Heart left ventricle (tissue), 16 donors: ENCODE measurements at regions not wholly inside any gene's neighbourhood (a gene's known extent, or its start where the extent isn't known, plus 50 kb on each side); places are given as distances from the start of the nearest gene placed in this dataset.

Experiments
- ATAC-seq, 4 donors: fragments of 200-7000 bp; cut with Tn5 transposase; one replicate each; pipeline ENCODE4 v1.9.1; 2020 to 2022; ENCODE audit warnings: moderate library complexity in 4 of 4, mild to moderate bottlenecking in 3 of 4, moderate number of reproducible peaks in 1 of 4
- DNase-seq, 5 donors: peaks; one replicate each; pipeline ENCODE4 v3.0.0-alpha.2; 2020
- H3K27ac ChIP-seq, 12 donors: fragments of 200-600 bp; sonication (generic) in 4 of 12; one replicate each; pipeline versions ENCODE4 v1.5.0 to v1.8.0; 2016 to 2022; ENCODE audit warnings: mild to moderate bottlenecking in 2 of 12
- H3K27me3 ChIP-seq, 9 donors: fragments of 200-600 bp; sonication (generic) in 2 of 9; one replicate each; pipeline versions ENCODE4 v1.5.1 to v1.8.0; 2016 to 2022; ENCODE audit warnings: mild to moderate bottlenecking in 3 of 9
- H3K36me3 ChIP-seq, 9 donors: fragments of 200-600 bp; sonication (generic) in 2 of 9; one replicate each; pipeline versions ENCODE4 v1.5.0 to v1.8.0; 2018 to 2022; ENCODE audit warnings: mild to moderate bottlenecking in 2 of 9
- H3K4me1 ChIP-seq, 12 donors: fragments of 200-600 bp; sonication (generic) in 4 of 12; one replicate each; pipeline versions ENCODE4 v1.5.0 to v1.8.0; 2016 to 2022; ENCODE audit warnings: mild to moderate bottlenecking in 3 of 12
- H3K4me3 ChIP-seq, 12 donors: fragments of 200-600 bp; sonication (generic) in 4 of 12; one replicate each; pipeline versions ENCODE4 v1.5.0 to v1.8.0; 2017 to 2022; ENCODE audit warnings: mild to moderate bottlenecking in 9 of 12, moderate library complexity in 4 of 12
- H3K9me3 ChIP-seq, 12 donors: fragments of 200-600 bp; sonication (generic) in 4 of 12; one replicate each; pipeline versions ENCODE4 v1.5.0 to v1.8.0; 2016 to 2022; ENCODE audit warnings: mild to moderate bottlenecking in 1 of 12
- CTCF ChIP-seq, 12 donors: fragments of 200-600 bp; sonication (generic) in 4 of 12; IDR thresholded peaks; one replicate each; pipeline versions ENCODE4 v1.5.0 to v1.8.0; 2018 to 2022; ENCODE audit warnings: antibody characterized with exemption in 12 of 12, mild to moderate bottlenecking in 5 of 12
- POLR2A ChIP-seq, 2 donors: fragments of 450-650 bp; IDR thresholded peaks; one replicate each; pipeline ENCODE4 v1.6.1; 2017; ENCODE audit warnings: antibody characterized with exemption in 2 of 2, mild to moderate bottlenecking in 2 of 2, moderate library complexity in 2 of 2
- WGBS, 4 donors: extraction: QIAGEN DNeasy Blood & Tissue Kit in 2 of 4; methylation state at CpG; one replicate each; pipeline versions ENCODE4 v1.1.5 to v1.1.7; 2013 to 2018; 5-methylcytosine and 5-hydroxymethylcytosine counted together
- intact Hi-C, 10 donors: fragments of 100-400 bp; cut with DNase I; formaldehyde crosslinking; loops; one replicate each; pipeline versions ENCODE4 v1.11.1 to v1.14.2; 2022
- donor health status: ischemic (EF 13 %, LVEDD 7.1; RV severe dilation, severe dysfunction).
- donor health status: healthy with polysubstance abuse.
- donor health status: DM: no; HTN: yes; CAD: no.
- donor health status: DM: no; HTN: no; CAD: no.
- donor health status: ischemic (EF 25% LVEDD 6.9; RV normal size, moderate dysfunction).
- donor health status: ischemic (EF 25% LVEDD 5.7; RV mildly dilated, moderate dysfunction).
- donor health status: healthy.
- donor health status: DM: yes; HTN: yes; CAD: no.
- donor health status: ischemic (EF 35%, LVEDD 5.7; RV mildly dilated, moderate dysfunction).
- donor health status: nonischemic (EF 11% LVEDD 7.7; RV severe dilation, severe dysfunction).
- donor health status: DM: yes; HTN: yes; CAD: no.
- donor health status: PGD.
- donor health status: ischemic (EF 29% LVEDD 5.4; RV normal size, mild dysfunction).
- donor health status: nonischemic (EF 23%, LVEDD 6.1; RV moderate dilation, normal function).

GRCh38 chr2:16359961-16360360 is 305.7 kb downstream of the CYRIA start:
- DNase-seq (no peak), ATAC-seq (no peak)
- H3K27me3 ChIP-seq = no peaks in the 10 kb centered on the region
- intact Hi-C loops = no loop called here
- no peaks in the 10 kb centered on the region for H3K36me3 ChIP-seq
- H3K9me3 ChIP-seq = peaks cover 0 to 23% (median 9%) of the 10 kb centered on the region in 12 donors
- H3K27ac ChIP-seq = no peak overlapping the region
- no peak for TF ChIP-seq CTCF (IDR thresholded peaks at IDR 0.05)
- no peak for TF ChIP-seq POLR2A (IDR thresholded peaks at IDR 0.05)
- H3K4me1 ChIP-seq = no peaks in the 10 kb centered on the region
- 76 to 91% (median 86%) methylated on average over 1 of the region's 1 CpG for WGBS, 4 donors
- H3K4me3 ChIP-seq = no peak overlapping the region

- 90 to 98% (median 91%) methylated on average over 1 of the region's 1 CpG for WGBS, 4 donors
- DNase-seq (no peak), ATAC-seq (no peak)
- TF ChIP-seq CTCF (IDR thresholded peaks at IDR 0.05) (no peak), POLR2A (IDR thresholded peaks at IDR 0.05) (no peak)
- Histone ChIP-seq H3K27me3 (no peaks in the 10 kb centered on the region), H3K4me1 (no peaks in the 10 kb centered on the region), H3K27ac (no peak overlapping the region), H3K9me3 (peaks cover 0 to 23% (median 9%) of the 10 kb centered on the region in 12 donors), H3K36me3 (no peaks in the 10 kb centered on the region), H3K4me3 (no peak overlapping the region)
- intact Hi-C loops = no loop called here
Observed at GRCh38 chr2:16357188-16357587, 308.4 kb downstream of the CYRIA start.

GRCh38 chr2:16351541-16351940 is 314.1 kb downstream of the CYRIA start:
- H3K27me3 ChIP-seq = no peaks in the 10 kb centered on the region
- H3K9me3 ChIP-seq = peaks cover 0 to 9% (median 0%) of the 10 kb centered on the region in 12 donors
- intact Hi-C loops = no loop called here
- no peak for DNase-seq
- H3K27ac ChIP-seq = no peak overlapping the region
- TF ChIP-seq POLR2A (IDR thresholded peaks at IDR 0.05) (no peak), CTCF (IDR thresholded peaks at IDR 0.05) (no peak)
- 95 to 100% (median 99%) methylated on average over 2 of the region's 2 CpGs for WGBS, 4 donors
- no peak overlapping the region for H3K4me3 ChIP-seq
- H3K4me1 ChIP-seq = no peaks in the 10 kb centered on the region
- no peak for ATAC-seq
- H3K36me3 ChIP-seq = no peaks in the 10 kb centered on the region

GRCh38 chr2:16351137-16351536 is 314.5 kb downstream of the CYRIA start:
- Histone ChIP-seq H3K4me1 (no peaks in the 10 kb centered on the region), H3K27me3 (no peaks in the 10 kb centered on the region), H3K36me3 (no peaks in the 10 kb centered on the region), H3K4me3 (no peak overlapping the region), H3K27ac (no peak overlapping the region), H3K9me3 (peaks cover 0 to 8% (median 0%) of the 10 kb centered on the region in 12 donors)
- DNase-seq = no peak
- ATAC-seq = no peak
- TF ChIP-seq CTCF (IDR thresholded peaks at IDR 0.05) (no peak), POLR2A (IDR thresholded peaks at IDR 0.05) (no peak)
- intact Hi-C loops = no loop called here
